ENCODE measurements at regions not wholly inside any gene's neighbourhood (a gene's known extent, or its start where the extent isn't known, plus 50 kb on each side); places are given as distances from the start of the nearest gene placed in this dataset.

DNA sequence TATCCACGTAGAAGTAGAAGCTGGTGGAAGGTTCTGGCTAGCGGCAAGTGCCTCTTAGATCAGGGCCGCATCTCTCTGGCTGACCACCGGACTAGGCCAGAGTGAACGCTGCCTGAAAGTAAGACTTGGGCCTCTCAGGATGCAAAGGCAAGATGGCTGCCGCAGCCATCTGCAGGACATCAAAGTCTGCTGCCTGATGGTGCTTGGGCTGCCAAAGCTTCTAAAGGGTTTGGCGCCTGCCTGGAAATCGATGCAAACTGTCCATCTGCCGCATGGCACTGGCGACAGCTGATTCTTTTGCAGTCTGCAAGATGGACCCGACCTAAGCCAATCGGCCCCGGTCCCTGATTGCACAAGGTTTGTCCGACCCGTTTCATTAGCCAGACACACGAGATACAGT lies 196.7 kb upstream of the TBC1D5 start:
- no peak overlapping the region for H3K4me3 ChIP-seq
- no peak overlapping the region for H3K27ac ChIP-seq
- H3K9me3 ChIP-seq = no peaks in the 10 kb centered on the region
- no peak for ATAC-seq (ENCODE audit: low FRiP score in 2 of 2)
- no peak for DNase-seq
- H3K36me3 ChIP-seq = no peaks in the 10 kb centered on the region
- no peaks in the 10 kb centered on the region for H3K4me1 ChIP-seq
- H3K27me3 ChIP-seq = no peaks in the 10 kb centered on the region
- WGBS, 2 donors = 94 to 95% methylated on average over 15 to 16 of the region's 16 CpGs
- TF ChIP-seq, protein P1, sequence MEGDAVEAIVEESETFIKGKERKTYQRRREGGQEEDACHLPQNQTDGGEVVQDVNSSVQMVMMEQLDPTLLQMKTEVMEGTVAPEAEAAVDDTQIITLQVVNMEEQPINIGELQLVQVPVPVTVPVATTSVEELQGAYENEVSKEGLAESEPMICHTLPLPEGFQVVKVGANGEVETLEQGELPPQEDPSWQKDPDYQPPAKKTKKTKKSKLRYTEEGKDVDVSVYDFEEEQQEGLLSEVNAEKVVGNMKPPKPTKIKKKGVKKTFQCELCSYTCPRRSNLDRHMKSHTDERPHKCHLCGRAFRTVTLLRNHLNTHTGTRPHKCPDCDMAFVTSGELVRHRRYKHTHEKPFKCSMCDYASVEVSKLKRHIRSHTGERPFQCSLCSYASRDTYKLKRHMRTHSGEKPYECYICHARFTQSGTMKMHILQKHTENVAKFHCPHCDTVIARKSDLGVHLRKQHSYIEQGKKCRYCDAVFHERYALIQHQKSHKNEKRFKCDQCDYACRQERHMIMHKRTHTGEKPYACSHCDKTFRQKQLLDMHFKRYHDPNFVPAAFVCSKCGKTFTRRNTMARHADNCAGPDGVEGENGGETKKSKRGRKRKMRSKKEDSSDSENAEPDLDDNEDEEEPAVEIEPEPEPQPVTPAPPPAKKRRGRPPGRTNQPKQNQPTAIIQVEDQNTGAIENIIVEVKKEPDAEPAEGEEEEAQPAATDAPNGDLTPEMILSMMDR (IDR thresholded peaks at IDR 0.05) = no peak
- TF ChIP-seq POLR2A (IDR thresholded peaks at IDR 0.05) (no peak), POLR2AphosphoS5 (IDR thresholded peaks at IDR 0.05) (no peak), EP300 (IDR thresholded peaks at IDR 0.05) (no peak)

DNA sequence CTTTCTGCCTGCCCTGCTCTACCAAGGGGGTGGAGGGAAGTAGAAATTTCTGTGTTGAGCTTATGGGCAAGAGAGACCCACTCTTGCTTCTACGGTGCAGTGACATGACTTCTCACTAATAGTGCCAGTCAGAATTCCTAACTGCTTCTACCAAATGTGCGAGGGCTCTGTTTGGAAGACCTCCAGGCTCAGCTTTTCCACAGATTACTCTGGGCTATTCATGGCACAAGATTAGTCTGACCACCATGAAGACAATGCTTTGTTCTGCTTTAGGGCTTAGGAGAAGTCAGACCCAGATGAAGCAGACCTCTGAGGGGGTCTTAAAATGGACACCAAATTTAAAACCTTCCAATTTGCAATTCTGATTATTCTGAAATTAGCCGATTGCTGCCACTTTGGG lies 195.9 kb upstream of the TBC1D5 start:
- Histone ChIP-seq H3K4me3 (no peak overlapping the region), H3K36me3 (no peaks in the 10 kb centered on the region), H3K27me3 (no peaks in the 10 kb centered on the region), H3K27ac (no peak overlapping the region), H3K4me1 (no peaks in the 10 kb centered on the region), H3K9me3 (no peaks in the 10 kb centered on the region)
- ATAC-seq (ENCODE audit: low FRiP score in 2 of 2) (no peak), DNase-seq (no peak)
- 70 to 75% methylated on average over 3 of the region's 3 CpGs for WGBS, 2 donors
- TF ChIP-seq EP300 (IDR thresholded peaks at IDR 0.05) (no peak), POLR2AphosphoS5 (IDR thresholded peaks at IDR 0.05) (no peak)
- TF ChIP-seq, protein P1 (IDR thresholded peaks at IDR 0.05) = no peak

DNA sequence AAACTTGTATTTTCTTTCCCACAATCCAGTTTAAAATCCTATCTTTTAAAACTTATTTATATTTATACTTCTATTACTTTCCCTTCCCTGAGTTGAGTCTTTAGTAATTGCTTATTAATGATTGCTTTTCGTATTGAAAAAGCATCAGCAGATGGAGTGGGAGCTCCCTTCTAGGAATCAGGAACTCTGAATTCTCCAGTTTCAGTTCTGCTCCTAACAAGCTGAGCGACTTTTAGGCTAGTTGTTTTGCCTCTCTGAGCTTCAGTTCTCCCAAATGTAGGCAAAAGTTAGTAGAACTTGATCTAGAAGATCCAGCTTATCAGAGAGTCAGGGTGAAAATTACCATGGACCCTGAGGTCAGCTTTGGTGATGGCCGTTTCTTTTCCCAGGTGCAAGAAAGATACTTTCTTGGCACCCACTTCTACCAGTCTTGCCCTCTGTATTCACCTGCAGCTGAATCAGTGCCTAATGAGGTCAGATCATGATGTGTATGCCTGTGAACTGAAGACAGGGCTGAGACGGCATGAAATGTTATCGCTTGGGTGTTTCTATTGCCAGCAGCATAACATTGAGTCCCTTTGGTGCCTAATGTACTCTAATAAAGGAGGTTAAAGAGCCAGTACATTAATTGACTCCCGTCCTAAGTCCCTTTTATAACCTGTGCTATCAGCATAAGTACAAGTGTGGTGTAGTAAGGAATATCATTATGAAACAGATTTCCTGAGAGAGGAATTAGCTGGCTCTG lies 194.5 kb upstream of the TBC1D5 start:
- no peaks in the 10 kb centered on the region for H3K9me3 ChIP-seq
- TF ChIP-seq EP300 (IDR thresholded peaks at IDR 0.05) = no peak
- TF ChIP-seq POLR2AphosphoS5 (IDR thresholded peaks at IDR 0.05) = no peak
- TF ChIP-seq POLR2A (IDR thresholded peaks at IDR 0.05) = no peak
- TF ChIP-seq, protein P1 (IDR thresholded peaks at IDR 0.05) = no peak
- DNase-seq = no peak
- H3K27me3 ChIP-seq = no peaks in the 10 kb centered on the region
- no peak overlapping the region for H3K4me3 ChIP-seq
- H3K4me1 ChIP-seq = no peaks in the 10 kb centered on the region
- ATAC-seq (ENCODE audit: low FRiP score in 2 of 2) = no peak
- WGBS, 2 donors = 70 to 77% methylated on average over 6 of the region's 6 CpGs
- no peaks in the 10 kb centered on the region for H3K36me3 ChIP-seq
- no peak overlapping the region for H3K27ac ChIP-seq

DNA sequence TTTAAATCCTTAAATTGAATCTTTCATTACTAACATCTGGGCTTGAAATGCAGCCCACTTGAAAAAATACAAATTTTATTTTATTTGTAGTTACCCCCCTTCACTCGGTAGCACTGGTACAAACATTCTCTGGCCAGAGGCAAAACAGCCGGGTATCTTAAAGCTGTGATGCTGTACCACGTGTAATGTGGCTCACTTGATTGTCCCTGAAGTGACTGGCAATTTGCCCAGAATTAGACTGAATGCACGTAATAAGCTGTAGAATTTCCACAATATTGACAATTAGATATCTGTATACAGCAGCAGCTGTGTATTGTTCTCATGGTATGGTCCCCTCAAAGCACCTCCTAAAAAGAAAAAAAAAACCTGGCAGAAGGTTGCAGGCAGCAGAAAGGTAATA lies 192.8 kb upstream of the TBC1D5 start:
- H3K27ac ChIP-seq = no peak overlapping the region
- DNase-seq (no peak), ATAC-seq (ENCODE audit: low FRiP score in 2 of 2) (no peak)
- no peaks in the 10 kb centered on the region for H3K27me3 ChIP-seq
- 26 to 33% methylated on average over 4 of the region's 4 CpGs for WGBS, 2 donors
- H3K36me3 ChIP-seq = no peaks in the 10 kb centered on the region
- H3K4me1 ChIP-seq = no peaks in the 10 kb centered on the region
- H3K9me3 ChIP-seq = no peaks in the 10 kb centered on the region
- no peak overlapping the region for H3K4me3 ChIP-seq
- TF ChIP-seq, protein P1 (IDR thresholded peaks at IDR 0.05) = no peak
- no peak for TF ChIP-seq POLR2AphosphoS5 (IDR thresholded peaks at IDR 0.05)
- TF ChIP-seq EP300 (IDR thresholded peaks at IDR 0.05) = no peak
- no peak for TF ChIP-seq POLR2A (IDR thresholded peaks at IDR 0.05)

DNA sequence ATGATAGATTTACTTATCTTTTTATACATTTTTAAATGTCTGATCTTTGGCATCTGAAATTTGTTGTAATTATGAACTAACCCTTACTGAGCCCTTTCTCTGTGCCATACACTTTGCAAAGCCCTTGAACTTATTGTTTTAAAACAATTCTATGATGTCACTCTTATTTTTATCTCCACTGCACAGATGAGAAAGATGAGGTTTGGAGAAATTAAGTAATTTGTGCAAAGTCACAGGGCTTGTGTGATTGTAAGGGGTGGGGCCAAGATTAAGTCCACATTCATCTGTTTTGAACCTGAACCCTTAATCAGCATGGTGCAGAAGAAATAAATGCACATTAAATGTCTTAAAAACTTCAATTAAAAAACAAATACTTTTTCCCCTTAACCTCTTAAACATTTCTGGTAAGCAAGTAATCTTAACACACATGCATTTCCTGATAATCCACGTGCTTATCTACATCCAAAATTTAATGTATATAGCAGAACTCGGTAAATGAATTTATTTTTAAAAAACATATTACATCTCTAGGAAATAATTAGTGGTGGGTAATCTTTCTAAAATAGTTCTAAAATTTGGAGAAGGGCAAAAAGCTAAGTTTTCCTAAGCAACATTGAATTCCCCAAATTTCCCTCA lies 189.8 kb upstream of the TBC1D5 start:
- no peak overlapping the region for H3K4me3 ChIP-seq
- whole genome bisulfite sequencing, 2 donors = 68 to 72% methylated on average over 2 of the region's 2 CpGs
- no peaks in the 10 kb centered on the region for H3K27me3 ChIP-seq
- DNase-seq (no peak), ATAC-seq (ENCODE audit: low FRiP score in 2 of 2) (no peak)
- H3K36me3 ChIP-seq = no peaks in the 10 kb centered on the region
- TF ChIP-seq, protein P1 (IDR thresholded peaks at IDR 0.05) = no peak
- TF ChIP-seq POLR2AphosphoS5 (IDR thresholded peaks at IDR 0.05) (no peak), POLR2A (IDR thresholded peaks at IDR 0.05) (no peak), EP300 (IDR thresholded peaks at IDR 0.05) (no peak)
- H3K9me3 ChIP-seq = no peaks in the 10 kb centered on the region
- no peaks in the 10 kb centered on the region for H3K4me1 ChIP-seq
- H3K27ac ChIP-seq = no peak overlapping the region
